ENCODE measurements at regions not wholly inside any gene's neighbourhood (a gene's known extent, or its start where the extent isn't known, plus 50 kb on each side); places are given as distances from the start of the nearest gene placed in this dataset.
A peak's percentile ranks its signal among the peaks of the same experiment; 100 is the strongest.

DNA sequence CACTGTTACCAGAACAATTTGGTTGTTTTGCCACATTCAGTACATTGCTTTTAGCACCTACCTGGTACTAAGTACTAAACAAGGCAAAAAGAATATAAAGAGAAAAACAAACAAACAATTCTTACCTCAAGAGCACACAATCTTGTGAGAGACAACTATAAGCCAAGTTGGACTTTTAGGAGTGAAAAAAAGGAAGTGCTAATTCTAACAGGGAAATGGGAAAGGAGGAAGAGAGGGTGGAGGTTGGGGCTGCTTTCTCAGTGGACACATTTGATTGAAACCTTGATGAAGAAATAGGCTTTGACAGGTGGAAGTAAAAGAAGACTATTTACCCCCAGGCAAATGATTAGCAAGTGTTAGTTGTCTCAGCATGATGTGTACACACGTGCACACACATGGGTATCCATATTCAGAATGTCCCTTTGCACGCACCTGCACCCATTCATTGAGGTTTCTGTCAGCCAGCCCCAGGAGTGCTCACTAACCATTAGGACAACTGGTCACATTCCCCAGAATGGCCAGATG, 302.6 kb downstream of the ACTL7B start:
- Histone ChIP-seq H3K9ac (ENCODE audit: low read length) (peak overlapping the region; percentile 86), H3K27me3 (ENCODE audit: low read length) (no peaks in the 10 kb centered on the region), H3F3A (ENCODE audit: low read length, unreplicated experiment) (no peaks in the 10 kb centered on the region), H4K20me1 (ENCODE audit: low read length) (no peaks in the 10 kb centered on the region), H3K4me3 (ENCODE audit: low read length) (no peak overlapping the region), H3K9me2 (replicated peaks; ENCODE audit: low read length) (no peaks in the 10 kb centered on the region), H3K4me1 (ENCODE audit: insufficient read depth, low read length) (peaks cover 50% of the 10 kb centered on the region), H2AFZ (ENCODE audit: low read length) (no peak overlapping the region), H3K4me2 (ENCODE audit: low read length) (peak overlapping the region; percentile 26), H3K79me2 (ENCODE audit: low read length) (no peaks in the 10 kb centered on the region), H3K36me3 (ENCODE audit: low read depth, low read length) (no peaks in the 10 kb centered on the region), H3K9me3 (ENCODE audit: low read length) (no peaks in the 10 kb centered on the region), H3K27ac (ENCODE audit: low read length) (peak overlapping the region; percentile 99)
- TF ChIP-seq, protein P1, sequence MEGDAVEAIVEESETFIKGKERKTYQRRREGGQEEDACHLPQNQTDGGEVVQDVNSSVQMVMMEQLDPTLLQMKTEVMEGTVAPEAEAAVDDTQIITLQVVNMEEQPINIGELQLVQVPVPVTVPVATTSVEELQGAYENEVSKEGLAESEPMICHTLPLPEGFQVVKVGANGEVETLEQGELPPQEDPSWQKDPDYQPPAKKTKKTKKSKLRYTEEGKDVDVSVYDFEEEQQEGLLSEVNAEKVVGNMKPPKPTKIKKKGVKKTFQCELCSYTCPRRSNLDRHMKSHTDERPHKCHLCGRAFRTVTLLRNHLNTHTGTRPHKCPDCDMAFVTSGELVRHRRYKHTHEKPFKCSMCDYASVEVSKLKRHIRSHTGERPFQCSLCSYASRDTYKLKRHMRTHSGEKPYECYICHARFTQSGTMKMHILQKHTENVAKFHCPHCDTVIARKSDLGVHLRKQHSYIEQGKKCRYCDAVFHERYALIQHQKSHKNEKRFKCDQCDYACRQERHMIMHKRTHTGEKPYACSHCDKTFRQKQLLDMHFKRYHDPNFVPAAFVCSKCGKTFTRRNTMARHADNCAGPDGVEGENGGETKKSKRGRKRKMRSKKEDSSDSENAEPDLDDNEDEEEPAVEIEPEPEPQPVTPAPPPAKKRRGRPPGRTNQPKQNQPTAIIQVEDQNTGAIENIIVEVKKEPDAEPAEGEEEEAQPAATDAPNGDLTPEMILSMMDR (conservative IDR thresholded peaks at IDR 0.05; ENCODE audit: low read depth, low read length): no peak
- TF ChIP-seq EZH2phosphoT487 (IDR thresholded peaks at IDR 0.05; ENCODE audit: borderline replicate concordance, low read length) (no peak), EZH2 (IDR thresholded peaks at IDR 0.05; ENCODE audit: low read length, unreplicated experiment) (no peak)
- ChIA-PET POLR2A (ENCODE audit: unreplicated experiment) (no interaction called here), CTCF (no interaction called here)
- intact Hi-C loops (cut with micrococcal nuclease): no loop called here
- DNase-seq (no peak), ATAC-seq (no peak)
- no TSS peak for BruUV-seq (replicated peaks)

DNA sequence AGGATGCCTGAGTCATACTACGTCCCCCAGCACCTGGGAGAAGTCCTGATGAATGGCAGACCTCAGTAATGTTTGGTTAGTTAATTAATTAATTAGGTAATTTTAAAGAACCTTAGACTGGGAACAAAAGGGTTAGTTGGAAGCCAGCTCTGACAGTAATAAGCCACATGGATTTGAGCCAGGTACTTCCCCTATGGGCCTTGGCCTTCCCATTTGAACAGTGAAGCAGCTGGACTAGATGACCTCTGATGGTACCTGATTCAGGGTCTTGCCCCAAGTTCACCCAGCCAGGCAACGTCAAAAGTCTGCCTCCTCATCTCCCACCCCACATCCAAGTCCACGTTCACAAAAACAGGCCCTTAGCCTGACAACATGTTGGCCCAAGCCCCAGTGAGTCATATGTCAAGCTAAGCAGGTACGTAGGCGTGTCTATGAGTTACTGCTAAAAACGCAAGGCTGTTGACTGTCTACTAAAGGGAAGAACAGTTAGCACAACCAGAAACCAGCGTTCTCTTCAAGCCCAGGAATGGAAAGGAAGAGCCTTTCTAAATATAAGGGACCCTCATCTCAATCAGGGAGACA, 303.2 kb downstream of the ACTL7B start:
- Histone ChIP-seq H3K27ac (ENCODE audit: low read length) (peak overlapping the region; percentile 99), H2AFZ (ENCODE audit: low read length) (no peak overlapping the region), H3K9ac (ENCODE audit: low read length) (peak overlapping the region; percentile 86), H4K20me1 (ENCODE audit: low read length) (no peaks in the 10 kb centered on the region), H3K27me3 (ENCODE audit: low read length) (no peaks in the 10 kb centered on the region), H3K4me3 (ENCODE audit: low read length) (no peak overlapping the region), H3K4me1 (ENCODE audit: insufficient read depth, low read length) (peaks cover 56% of the 10 kb centered on the region), H3F3A (ENCODE audit: low read length, unreplicated experiment) (no peaks in the 10 kb centered on the region), H3K36me3 (ENCODE audit: low read depth, low read length) (no peaks in the 10 kb centered on the region), H3K9me2 (replicated peaks; ENCODE audit: low read length) (no peaks in the 10 kb centered on the region), H3K79me2 (ENCODE audit: low read length) (no peaks in the 10 kb centered on the region), H3K4me2 (ENCODE audit: low read length) (peak overlapping the region; percentile 68), H3K9me3 (ENCODE audit: low read length) (no peaks in the 10 kb centered on the region)
- CTCF ChIA-PET: interaction anchor here (0.6 kb wide), 1 partner anchor 1070 kb away, joined by 3 read pairs; no protein-coding TSS in a partner anchor
- no TSS peak for BruUV-seq (replicated peaks)
- peak; percentile 54 for ATAC-seq
- POLR2A ChIA-PET (ENCODE audit: unreplicated experiment): no interaction called here
- peak; percentile 81 for DNase-seq
- TF ChIP-seq, protein P1 (conservative IDR thresholded peaks at IDR 0.05; ENCODE audit: low read depth, low read length): no peak
- TF ChIP-seq EZH2 (IDR thresholded peaks at IDR 0.05; ENCODE audit: low read length, unreplicated experiment) (no peak), EZH2phosphoT487 (IDR thresholded peaks at IDR 0.05; ENCODE audit: borderline replicate concordance, low read length) (no peak)
- intact Hi-C loops (cut with micrococcal nuclease): no loop called here
